GM21423 (cell line): ENCODE measurements at regions not wholly inside any gene's neighbourhood (a gene's known extent, or its start where the extent isn't known, plus 50 kb on each side); places are given as distances from the start of the nearest gene placed in this dataset.
"Not testable (repeated sequence)": the region's sequence is repeated elsewhere in the genome, so short reads cannot be mapped to it uniquely, and the experiment has no call there.

Experiments
- ATAC-seq: cut with Tn5 transposase; IDR thresholded peaks from one replicate; pipeline ENCODE4 v1.9.1; 2021; ENCODE audit warnings: mild to moderate bottlenecking, moderate library complexity; ENCODE audit not compliant: unreplicated experiment

GRCh38 chr15:99826157-99826780 lies 93.0 kb upstream of the LYSMD4 start:
- ATAC-seq, result no peak

GRCh38 chr15:99823346-99823745 lies 90.1 kb upstream of the LYSMD4 start:
- ATAC-seq, result no peak

- ATAC-seq, result no peak
These were observed 86.9 kb upstream of the LYSMD4 start for GRCh38 chr15:99819981-99820718.

DNA sequence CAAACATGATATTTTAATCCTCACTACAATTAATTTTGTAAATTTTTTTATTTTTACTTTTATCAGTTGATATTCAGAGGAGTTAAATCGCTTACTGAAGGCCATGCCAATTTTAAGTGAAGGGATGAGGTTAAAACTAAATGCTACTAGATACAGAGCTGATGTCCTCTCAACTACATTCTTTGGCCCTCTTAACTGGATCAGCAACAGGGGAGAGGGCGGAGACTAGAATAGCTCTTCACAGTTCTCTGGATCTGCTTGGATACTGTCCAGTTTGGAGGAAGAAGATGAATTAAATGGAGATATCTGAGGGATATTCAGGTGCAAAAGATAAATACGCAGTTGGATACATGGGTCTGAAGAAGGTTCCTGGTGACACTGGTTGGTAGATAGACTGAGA lies 85.6 kb upstream of the LYSMD4 start:
- ATAC-seq, result no peak

DNA sequence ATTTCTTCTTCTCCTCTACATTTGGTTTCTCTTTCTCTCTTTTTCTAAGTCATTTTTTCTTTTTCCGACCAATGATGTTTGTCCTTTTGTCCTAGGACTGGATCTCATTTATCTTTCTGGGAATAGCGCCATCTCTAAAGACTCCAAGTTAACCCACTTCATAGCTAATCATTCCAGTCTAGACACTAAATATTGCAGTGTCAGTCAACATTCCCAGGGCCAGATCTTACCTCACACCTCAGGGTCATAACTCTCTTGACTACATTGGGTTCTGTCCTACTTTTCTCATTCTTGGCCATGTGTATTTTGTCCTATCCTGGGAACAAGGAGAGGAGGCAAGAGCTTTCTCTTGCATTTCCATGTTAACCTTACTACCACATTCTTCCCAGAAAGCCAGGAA lies 83.6 kb upstream of the LYSMD4 start:
- ATAC-seq, result not testable (repeated sequence)

- ATAC-seq, result not testable (repeated sequence)
These were observed 77.4 kb upstream of the LYSMD4 start for GRCh38 chr15:99810663-99811062.

DNA sequence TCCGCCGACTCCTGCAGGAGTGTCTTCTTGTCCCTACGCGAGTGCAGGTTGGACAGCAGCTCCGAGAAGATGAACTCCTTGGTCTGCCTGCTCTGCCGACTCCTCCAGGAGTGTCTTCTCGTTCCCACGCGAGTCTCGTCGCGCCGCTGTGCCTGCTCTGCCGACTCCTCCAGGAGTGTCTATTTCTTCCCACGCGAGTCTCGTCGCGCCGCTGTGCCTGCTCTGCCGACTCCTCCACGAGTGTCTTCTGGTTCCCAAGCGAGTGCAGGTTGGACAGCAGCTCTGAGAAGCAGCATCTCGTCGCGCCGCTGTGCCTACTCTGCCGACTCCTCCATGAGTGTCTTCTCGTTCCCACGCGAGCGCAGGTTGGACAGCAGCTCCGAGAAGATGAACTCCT lies 66.6 kb upstream of the LYSMD4 start:
- ATAC-seq, result not testable (repeated sequence)

- not testable (repeated sequence) for ATAC-seq
These were observed 66.1 kb upstream of the LYSMD4 start for GRCh38 chr15:99799182-99799853.

- not testable (repeated sequence) for ATAC-seq
These were observed 64.0 kb upstream of the LYSMD4 start for GRCh38 chr15:99796940-99797870.

DNA sequence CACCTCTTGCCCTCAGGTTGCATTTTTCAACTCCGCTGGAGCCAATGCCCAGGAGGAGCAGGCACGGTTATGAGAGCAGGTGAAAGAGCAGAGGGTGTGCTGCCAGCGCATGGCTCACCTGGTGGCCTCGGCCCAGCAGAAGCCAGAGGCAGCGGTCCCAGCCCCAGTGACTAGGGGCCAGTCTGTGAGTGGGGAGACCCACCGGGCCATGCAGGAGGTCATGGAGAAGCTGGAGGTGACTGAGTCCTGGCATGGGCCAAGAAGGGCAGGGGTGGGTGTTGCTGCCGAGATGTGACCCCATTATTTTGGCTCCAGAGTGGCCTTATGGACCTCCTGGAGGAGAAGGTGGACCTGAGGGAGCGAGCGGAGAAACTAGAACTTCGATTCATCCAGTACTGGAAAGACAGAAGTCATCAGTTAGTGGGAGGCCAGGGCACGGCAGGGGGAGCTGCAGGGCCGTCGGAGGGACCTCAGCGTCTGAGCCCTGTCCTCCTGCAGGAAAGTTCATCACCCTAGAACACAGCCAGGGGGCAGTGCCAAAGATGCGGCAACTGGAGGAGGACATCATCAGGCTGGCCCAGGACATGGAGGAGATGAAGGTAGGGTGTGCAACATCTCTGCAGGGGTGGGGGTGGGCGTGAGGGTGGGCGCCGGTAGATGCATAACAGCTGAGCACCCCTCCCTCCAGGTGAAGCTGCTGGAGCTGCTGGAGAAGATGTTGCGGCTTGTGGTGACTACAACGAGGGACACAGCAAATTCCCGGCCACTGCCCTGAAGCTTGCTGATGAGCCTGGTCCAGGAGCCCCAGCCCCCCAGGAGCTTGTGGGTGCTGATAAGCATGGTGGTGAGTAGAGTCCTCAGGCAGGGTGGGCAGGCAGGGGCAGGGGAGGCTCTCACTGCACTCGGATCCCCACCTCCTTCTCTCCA lies 58.9 kb upstream of the LYSMD4 start:
- not testable (repeated sequence) for ATAC-seq

GRCh38 chr15:99790751-99791150 lies 57.5 kb upstream of the LYSMD4 start:
- ATAC-seq, result not testable (repeated sequence)

DNA sequence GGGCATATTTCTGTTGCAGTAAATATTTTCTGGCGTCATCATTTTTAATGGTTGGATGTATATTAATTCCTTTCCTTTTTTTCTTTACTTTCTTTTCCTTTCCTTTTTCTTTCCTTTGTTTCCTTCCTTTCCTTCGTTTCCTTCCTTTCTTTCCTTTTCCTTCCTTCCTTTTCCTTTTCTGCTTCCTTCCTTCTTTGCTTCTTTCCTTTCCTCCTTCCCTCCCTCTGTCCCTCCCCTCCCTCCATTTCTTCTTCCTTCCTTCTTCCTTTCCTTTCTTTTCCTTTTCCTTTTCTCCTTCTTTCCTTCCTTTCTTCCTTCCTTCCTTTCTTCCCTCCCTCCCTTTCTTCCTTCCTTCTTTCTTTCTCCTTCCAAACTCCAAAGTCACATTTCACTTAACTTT lies 54.9 kb upstream of the LYSMD4 start:
- no peak for ATAC-seq

GRCh38 chr15:99784800-99785199 lies 51.6 kb upstream of the LYSMD4 start:
- ATAC-seq, result not testable (repeated sequence)

DNA sequence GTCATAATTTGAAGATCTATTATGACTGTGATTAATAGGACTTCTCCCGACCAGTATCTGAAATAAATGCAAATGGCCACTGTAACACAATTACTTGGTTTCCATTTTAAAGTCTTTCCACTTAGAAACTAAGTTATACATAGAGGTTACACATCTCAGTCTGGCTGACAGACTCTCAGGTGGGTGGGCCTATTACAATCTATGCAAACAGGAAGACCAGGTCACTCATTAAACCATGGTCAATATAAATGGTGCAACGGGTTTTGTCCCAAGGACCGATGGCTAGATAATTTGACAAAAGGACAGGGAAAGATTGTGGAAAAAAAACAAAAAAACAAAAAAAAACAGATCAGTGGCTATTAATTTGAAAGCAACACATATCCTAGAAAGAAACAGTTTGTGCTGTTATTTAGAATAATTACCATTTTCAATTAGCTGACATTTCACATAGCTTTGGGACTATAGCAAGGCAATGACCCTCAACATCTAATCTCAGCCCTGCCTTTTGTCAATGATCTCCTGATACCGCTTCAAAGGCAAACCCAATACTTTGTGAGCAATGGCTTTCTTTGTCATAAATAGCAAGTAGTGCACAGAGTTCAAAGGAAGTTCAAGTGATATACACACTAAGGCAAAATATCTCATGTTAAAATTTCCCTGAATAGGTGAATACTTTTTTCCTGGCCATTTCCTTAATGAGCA lies 50.8 kb upstream of the LYSMD4 start:
- ATAC-seq, result not testable (repeated sequence)
